IMR-90 (cell line): ENCODE measurements at regions not wholly inside any gene's neighbourhood (a gene's known extent, or its start where the extent isn't known, plus 50 kb on each side); places are given as distances from the start of the nearest gene placed in this dataset.

Experiments
- BHLHE40 ChIP-seq: fragments of 150-350 bp; IDR thresholded peaks from 2 replicates; pipeline ENCODE4 v1.6.1; 2016; ENCODE audit warnings: mild to moderate bottlenecking, low read depth, low read length
- CEBPB ChIP-seq: IDR thresholded peaks from 2 replicates; pipeline ENCODE4 v1.6.1; 2012; ENCODE audit warnings: low read depth, low read length, improper control_type of control experiment
- CHD1 ChIP-seq: IDR thresholded peaks from 2 replicates; pipeline ENCODE4 v1.6.1; 2012; ENCODE audit warnings: low read depth, low read length, improper control_type of control experiment
- CTCF ChIP-seq: conservative IDR thresholded peaks from 2 replicates; pipeline ENCODE4 v1.5.1; 2012; ENCODE audit warnings: mild to moderate bottlenecking, low read depth, low read length, improper control_type of control experiment
- FOS ChIP-seq: fragments of 150-350 bp; IDR thresholded peaks from 2 replicates; pipeline ENCODE4 v1.6.1; 2016; ENCODE audit warnings: low read depth, low read length
- MAFK ChIP-seq: IDR thresholded peaks from 2 replicates; pipeline ENCODE4 v1.6.1; 2012; ENCODE audit warnings: low read depth, low read length, improper control_type of control experiment
- MAZ ChIP-seq: IDR thresholded peaks from 2 replicates; pipeline ENCODE4 v1.6.1; 2012; ENCODE audit warnings: low read depth, mild to moderate bottlenecking, low read length, improper control_type of control experiment, moderate library complexity, borderline replicate concordance
- MXI1 ChIP-seq: IDR thresholded peaks from 2 replicates; pipeline ENCODE4 v1.6.1; 2012; ENCODE audit warnings: low read depth, mild to moderate bottlenecking, low read length, moderate library complexity, borderline replicate concordance
- POLR2A ChIP-seq: IDR thresholded peaks from 2 replicates; pipeline ENCODE4 v1.6.1; 2012; ENCODE audit warnings: mild to moderate bottlenecking, low read depth, low read length
- RAD21 ChIP-seq: IDR thresholded peaks from 2 replicates; pipeline ENCODE4 v1.6.1; 2012; ENCODE audit warnings: low read length, improper control_type of control experiment
- RCOR1 ChIP-seq: IDR thresholded peaks from 2 replicates; pipeline ENCODE4 v1.6.1; 2012; ENCODE audit warnings: mild to moderate bottlenecking, low read length, improper control_type of control experiment; ENCODE audit not compliant: insufficient replicate concordance
- RFX5 ChIP-seq: IDR thresholded peaks from 2 replicates; pipeline ENCODE4 v1.8.0; 2012; ENCODE audit warnings: low read depth, mild to moderate bottlenecking, low read length, moderate library complexity
- TF ChIP-seq, protein P1 (sequence below): fragments of 150-350 bp; IDR thresholded peaks from 2 replicates; pipeline ENCODE4 v1.6.1; 2016; ENCODE audit warnings: low read depth, mild to moderate bottlenecking, low read length, moderate library complexity, borderline replicate concordance
- TF ChIP-seq, protein P2 (sequence below): fragments of 150-350 bp; IDR thresholded peaks from 2 replicates; pipeline ENCODE4 v1.6.1; 2017; ENCODE audit warnings: mild to moderate bottlenecking, antibody characterized with exemption, low read length, low read depth

GRCh38 chr20:20765696-20766365, 53.4 kb upstream of the RALGAPA2 start:
- TF ChIP-seq POLR2A (no peak), CHD1 (no peak), CTCF (no peak), MAFK (no peak), RCOR1 (no peak), RAD21 (no peak), CEBPB (no peak), RFX5 (no peak), MAZ (no peak), MXI1 (no peak), FOS (no peak), BHLHE40 (no peak)
- TF ChIP-seq, protein P1, sequence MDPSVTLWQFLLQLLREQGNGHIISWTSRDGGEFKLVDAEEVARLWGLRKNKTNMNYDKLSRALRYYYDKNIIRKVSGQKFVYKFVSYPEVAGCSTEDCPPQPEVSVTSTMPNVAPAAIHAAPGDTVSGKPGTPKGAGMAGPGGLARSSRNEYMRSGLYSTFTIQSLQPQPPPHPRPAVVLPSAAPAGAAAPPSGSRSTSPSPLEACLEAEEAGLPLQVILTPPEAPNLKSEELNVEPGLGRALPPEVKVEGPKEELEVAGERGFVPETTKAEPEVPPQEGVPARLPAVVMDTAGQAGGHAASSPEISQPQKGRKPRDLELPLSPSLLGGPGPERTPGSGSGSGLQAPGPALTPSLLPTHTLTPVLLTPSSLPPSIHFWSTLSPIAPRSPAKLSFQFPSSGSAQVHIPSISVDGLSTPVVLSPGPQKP = no peak
- TF ChIP-seq, protein P2, sequence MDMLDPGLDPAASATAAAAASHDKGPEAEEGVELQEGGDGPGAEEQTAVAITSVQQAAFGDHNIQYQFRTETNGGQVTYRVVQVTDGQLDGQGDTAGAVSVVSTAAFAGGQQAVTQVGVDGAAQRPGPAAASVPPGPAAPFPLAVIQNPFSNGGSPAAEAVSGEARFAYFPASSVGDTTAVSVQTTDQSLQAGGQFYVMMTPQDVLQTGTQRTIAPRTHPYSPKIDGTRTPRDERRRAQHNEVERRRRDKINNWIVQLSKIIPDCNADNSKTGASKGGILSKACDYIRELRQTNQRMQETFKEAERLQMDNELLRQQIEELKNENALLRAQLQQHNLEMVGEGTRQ = no peak
